ENCODE measurements at regions not wholly inside any gene's neighbourhood (a gene's known extent, or its start where the extent isn't known, plus 50 kb on each side); places are given as distances from the start of the nearest gene placed in this dataset.

GRCh38 chr14:104510794-104511611 is 68.6 kb upstream of the C14orf180 start (continued):
- no peak for TF ChIP-seq USF1 (IDR thresholded peaks at IDR 0.05; ENCODE audit: borderline replicate concordance, low read depth)
- TF ChIP-seq MAX (IDR thresholded peaks at IDR 0.05; ENCODE audit: low read depth) = no peak
- TF ChIP-seq JUND (IDR thresholded peaks at IDR 0.05) = no peak
- TF ChIP-seq ZBTB33 (IDR thresholded peaks at IDR 0.05; ENCODE audit: borderline replicate concordance, low read depth) = no peak

- WGBS (ENCODE audit: low lambda C conversion rate) = 56% methylated on average over 9 of the region's 10 CpGs
Measured at GRCh38 chr14:104512061-104512460, 67.5 kb upstream of the C14orf180 start.

GRCh38 chr14:104512771-104513640 is 66.6 kb upstream of the C14orf180 start:
- H3F3A ChIP-seq (replicated peaks; ENCODE audit: insufficient read depth) = no peaks in the 10 kb centered on the region
- peaks cover 0 to 19% of the 10 kb centered on the region in 2 experiments; a peak in 1 of 4 replicates for H3K4me1 ChIP-seq (ENCODE audit: control insufficient read depth in 1 of 2, insufficient read depth in 2 of 2, low read depth in 1 of 2, low read length in 1 of 2)
- H3K36me3 ChIP-seq (replicated peaks in 1 of 2; ENCODE audit: control insufficient read depth in 1 of 2, insufficient read depth in 2 of 2, low read length in 1 of 2) = no peaks in the 10 kb centered on the region
- POLR2A ChIA-PET = no interaction called here
- no peaks in the 10 kb centered on the region for H3K9me2 ChIP-seq
- no peak overlapping the region for H3K4me2 ChIP-seq
- H3K4me3 ChIP-seq (ENCODE audit: low read depth in 2 of 2, low read length in 1 of 2) = no peak overlapping the region
- no peak overlapping the region for H3K27ac ChIP-seq (ENCODE audit: low read depth in 2 of 2, low read length in 1 of 2)
- H3K79me2 ChIP-seq (ENCODE audit: insufficient read depth) = no peaks in the 10 kb centered on the region
- H2AFZ ChIP-seq (ENCODE audit: low read depth) = no peak overlapping the region
- H4K20me1 ChIP-seq (ENCODE audit: insufficient read depth) = no peaks in the 10 kb centered on the region
- no peaks in the 10 kb centered on the region for H3K9me3 ChIP-seq
- H3K27me3 ChIP-seq (ENCODE audit: insufficient read depth) = no peaks in the 10 kb centered on the region
- WGBS (ENCODE audit: low lambda C conversion rate) = 67% methylated on average over 28 of the region's 35 CpGs
- H3K9ac ChIP-seq = no peak overlapping the region
- CTCF ChIA-PET = no interaction called here
- DNase-seq = no peak
- TF ChIP-seq JUND (IDR thresholded peaks at IDR 0.05) = no peak
- TF ChIP-seq USF2 (IDR thresholded peaks at IDR 0.05; ENCODE audit: borderline replicate concordance, low read depth, low read length) = no peak
- TF ChIP-seq MXI1 (IDR thresholded peaks at IDR 0.05; ENCODE audit: low read depth, low read length) = no peak
- no peak for TF ChIP-seq SIN3A (IDR thresholded peaks at IDR 0.05; ENCODE audit: borderline replicate concordance, low read depth, low read length)
- TF ChIP-seq TAF1 (IDR thresholded peaks at IDR 0.05; ENCODE audit: borderline replicate concordance, low read depth, low read length) = no peak
- no peak for TF ChIP-seq NFIC (IDR thresholded peaks at IDR 0.05; ENCODE audit: borderline replicate concordance)
- no peak for TF ChIP-seq GATA2 (CRISPR knock-in tag; IDR thresholded peaks at IDR 0.05)
- no peak for TF ChIP-seq PBX3 (IDR thresholded peaks at IDR 0.05)
- TF ChIP-seq GABPA (IDR thresholded peaks at IDR 0.05; ENCODE audit: low read depth) = no peak
- no peak for TF ChIP-seq MAX (IDR thresholded peaks at IDR 0.05; ENCODE audit: low read depth)

More at GRCh38 chr14:104512061-104512460, 67.5 kb upstream of the C14orf180 start:
- Histone ChIP-seq H3K9me2 (no peaks in the 10 kb centered on the region), H3K9me3 (no peaks in the 10 kb centered on the region), H3K79me2 (ENCODE audit: insufficient read depth) (no peaks in the 10 kb centered on the region), H3K4me2 (no peak overlapping the region), H3K4me3 (ENCODE audit: low read depth in 2 of 2, low read length in 1 of 2) (no peak overlapping the region), H3K36me3 (replicated peaks in 1 of 2; ENCODE audit: control insufficient read depth in 1 of 2, insufficient read depth in 2 of 2, low read length in 1 of 2) (no peaks in the 10 kb centered on the region), H3K27me3 (ENCODE audit: insufficient read depth) (no peaks in the 10 kb centered on the region), H3K9ac (no peak overlapping the region), H3K4me1 (ENCODE audit: control insufficient read depth in 1 of 2, insufficient read depth in 2 of 2, low read depth in 1 of 2, low read length in 1 of 2) (peaks cover 0 to 27% of the 10 kb centered on the region in 2 experiments; a peak in 1 of 4 replicates), H3F3A (replicated peaks; ENCODE audit: insufficient read depth) (no peaks in the 10 kb centered on the region), H3K27ac (ENCODE audit: low read depth in 2 of 2, low read length in 1 of 2) (no peak overlapping the region), H4K20me1 (ENCODE audit: insufficient read depth) (no peaks in the 10 kb centered on the region), H2AFZ (ENCODE audit: low read depth) (no peak overlapping the region)
- CTCF ChIA-PET = no interaction called here
- TF ChIP-seq TAF1 (IDR thresholded peaks at IDR 0.05; ENCODE audit: borderline replicate concordance, low read depth, low read length) (no peak), RAD21 (IDR thresholded peaks at IDR 0.05; ENCODE audit: low read length) (no peak), GATA2 (CRISPR knock-in tag; IDR thresholded peaks at IDR 0.05) (no peak), RXRA (IDR thresholded peaks at IDR 0.05; ENCODE audit: borderline replicate concordance, low read depth) (no peak), RCOR1 (IDR thresholded peaks at IDR 0.05; ENCODE audit: low read length) (no peak), TEAD4 (IDR thresholded peaks at IDR 0.05; ENCODE audit: borderline replicate concordance, insufficient read depth) (no peak), POLR2AphosphoS5 (IDR thresholded peaks at IDR 0.05; ENCODE audit: low read depth, low read length) (no peak)
- no peak for DNase-seq
- POLR2A ChIA-PET = no interaction called here

All from SK-N-SH (cell line).